IMR-90 (cell line): ENCODE measurements at regions not wholly inside any gene's neighbourhood (a gene's known extent, or its start where the extent isn't known, plus 50 kb on each side); places are given as distances from the start of the nearest gene placed in this dataset.

Source experiments
- ATAC-seq: fragments of 200-7000 bp; cut with Tn5 transposase; 2 replicates; pipeline ENCODE4 v1.9.1; 2020; ENCODE audit warnings: low read depth, mild to moderate bottlenecking, moderate library complexity
- BruUV-seq: library from RNA; stranded (reverse); fragments of 400-500 nt; replicated peaks from 2 replicates; lab custom pipeline; 2021; lab: Mats Ljungman, UMichigan
- CTCF ChIA-PET: fragments of 300-600 bp; formaldehyde crosslinking; extraction: SDS; loops from one replicate; lab custom pipeline; 2021; ENCODE audit warnings: antibody characterized with exemption; lab: Yijun Ruan, JAX
- POLR2A ChIA-PET: fragments of 300-600 bp; sonication (Branson Sonifier 250); formaldehyde crosslinking; loops from one replicate; lab custom pipeline; 2022; ENCODE audit warnings: antibody characterized with exemption; ENCODE audit not compliant: unreplicated experiment; lab: Charles Lee
- DNase-seq: peaks from one replicate; pipeline ENCODE4 v3.0.0; 2013
- H2AFZ ChIP-seq: replicated peaks from 2 replicates; pipeline ENCODE3; 2013; ENCODE audit warnings: low read length, mild to moderate bottlenecking; ENCODE audit not compliant: poor library complexity
- H2AK5ac ChIP-seq: 2 replicates; pipeline ENCODE4 v1.6.1; 2013; ENCODE audit warnings: low read depth, low read length, inconsistent platforms
- H2AK9ac ChIP-seq: replicated peaks from 2 replicates; pipeline ENCODE3; 2013; ENCODE audit warnings: mild to moderate bottlenecking, low read depth, low read length, moderate library complexity; ENCODE audit not compliant: poor library complexity
- H2BK120ac ChIP-seq: 2 replicates; pipeline ENCODE4 v1.6.1; 2013; ENCODE audit warnings: low read depth, low read length, inconsistent platforms
- H2BK15ac ChIP-seq: 3 replicates; pipeline ENCODE4 v1.6.1; 2013; ENCODE audit warnings: low read depth, low read length, inconsistent platforms
- H2BK20ac ChIP-seq: 2 replicates; pipeline ENCODE4 v1.6.1; 2013; ENCODE audit warnings: low read depth, mild to moderate bottlenecking, inconsistent platforms, low read length, moderate library complexity
- H2BK5ac ChIP-seq: 2 replicates; pipeline ENCODE4 v1.6.1; 2013; ENCODE audit warnings: mild to moderate bottlenecking, low read depth, low read length, inconsistent platforms; ENCODE audit not compliant: poor library complexity, severe bottlenecking
- H3K14ac ChIP-seq: replicated peaks from 2 replicates; pipeline ENCODE4 v1.6.1; 2013; ENCODE audit warnings: low read depth, low read length, inconsistent platforms
- H3K18ac ChIP-seq: 2 replicates; pipeline ENCODE4 v1.6.1; 2013; ENCODE audit warnings: low read depth, low read length, control low read depth
- H3K23ac ChIP-seq: 2 replicates; pipeline ENCODE4 v1.6.1; 2013; ENCODE audit warnings: low read depth, low read length, inconsistent platforms
- H3K27ac ChIP-seq: 2 replicates; pipeline ENCODE4 v1.5.1; 2013; ENCODE audit warnings: mild to moderate bottlenecking, control low read depth, low read length; ENCODE audit not compliant: insufficient read depth
- H3K27me3 ChIP-seq: 2 replicates; pipeline ENCODE4 v1.6.1; 2013; ENCODE audit warnings: low read length; ENCODE audit not compliant: control insufficient read depth, insufficient read depth
- H3K36me3 ChIP-seq: 2 replicates; pipeline ENCODE4 v1.6.1; 2013; ENCODE audit warnings: low read length, mixed read lengths; ENCODE audit not compliant: control insufficient read depth, insufficient read depth
- H3K4ac ChIP-seq: 2 replicates; pipeline ENCODE4 v1.6.1; 2013; ENCODE audit warnings: low read depth, low read length, inconsistent platforms
- H3K4me1 ChIP-seq: 2 replicates; pipeline ENCODE4 v1.6.1; 2013; ENCODE audit warnings: low read length, mixed read lengths; ENCODE audit not compliant: control insufficient read depth, insufficient read depth
- H3K4me2 ChIP-seq: 2 replicates; pipeline ENCODE4 v1.6.1; 2013; ENCODE audit warnings: low read depth, mild to moderate bottlenecking, control low read depth, low read length, moderate library complexity
- H3K4me3 ChIP-seq: 2 replicates; pipeline ENCODE4 v1.5.1; 2013; ENCODE audit warnings: low read depth, mild to moderate bottlenecking, control low read depth, low read length, moderate library complexity; ENCODE audit not compliant: insufficient read depth
- H3K56ac ChIP-seq: 2 replicates; pipeline ENCODE4 v1.6.1; 2013; ENCODE audit warnings: low read length, inconsistent platforms; ENCODE audit not compliant: insufficient read depth; ENCODE audit errors: extremely low read depth
- H3K79me1 ChIP-seq, 2 experiments: 2 replicates each; pipeline ENCODE4 v1.6.1; 2013; ENCODE audit warnings: low read length in 2 of 2, inconsistent platforms in 1 of 2, low read depth in 1 of 2
- H3K9ac ChIP-seq: 2 replicates; pipeline ENCODE4 v1.6.1; 2013; ENCODE audit warnings: low read depth, low read length, control low read depth
- H3K9me1 ChIP-seq: 2 replicates; pipeline ENCODE4 v1.6.1; 2013; ENCODE audit warnings: low read length, inconsistent platforms; ENCODE audit not compliant: insufficient read depth
- H3K9me3 ChIP-seq: 2 replicates; pipeline ENCODE4 v1.6.1; 2013; ENCODE audit warnings: low read length; ENCODE audit not compliant: control insufficient read depth, insufficient read depth
- H4K20me1 ChIP-seq: 2 replicates; pipeline ENCODE4 v1.6.1; 2013; ENCODE audit warnings: low read length, inconsistent platforms; ENCODE audit not compliant: insufficient read depth
- H4K5ac ChIP-seq: 2 replicates; pipeline ENCODE4 v1.6.1; 2013; ENCODE audit warnings: mild to moderate bottlenecking, low read depth, low read length, control low read depth
- H4K8ac ChIP-seq, 2 experiments: 2 replicates each; pipeline ENCODE4 v1.6.1; 2013; ENCODE audit warnings: low read depth in 2 of 2, low read length in 2 of 2, control low read depth in 1 of 2, inconsistent platforms in 1 of 2
- H4K91ac ChIP-seq: 2 replicates; pipeline ENCODE4 v1.6.1; 2013; ENCODE audit warnings: low read depth, low read length, inconsistent platforms; ENCODE audit not compliant: insufficient read depth
- BHLHE40 ChIP-seq: fragments of 150-350 bp; IDR thresholded peaks from 2 replicates; pipeline ENCODE4 v1.6.1; 2016; ENCODE audit warnings: mild to moderate bottlenecking, low read depth, low read length
- CHD1 ChIP-seq: IDR thresholded peaks from 2 replicates; pipeline ENCODE4 v1.6.1; 2012; ENCODE audit warnings: low read depth, low read length, improper control_type of control experiment
- CTCF ChIP-seq: conservative IDR thresholded peaks from 2 replicates; pipeline ENCODE4 v1.5.1; 2012; ENCODE audit warnings: mild to moderate bottlenecking, low read depth, low read length, improper control_type of control experiment
- ELK1 ChIP-seq: fragments of 150-350 bp; IDR thresholded peaks from 2 replicates; pipeline ENCODE4 v1.6.1; 2016; ENCODE audit warnings: low read depth, mild to moderate bottlenecking, low read length, moderate library complexity, borderline replicate concordance
- FOS ChIP-seq: fragments of 150-350 bp; IDR thresholded peaks from 2 replicates; pipeline ENCODE4 v1.6.1; 2016; ENCODE audit warnings: low read depth, low read length
- MAFK ChIP-seq: IDR thresholded peaks from 2 replicates; pipeline ENCODE4 v1.6.1; 2012; ENCODE audit warnings: low read depth, low read length, improper control_type of control experiment
- MAZ ChIP-seq: IDR thresholded peaks from 2 replicates; pipeline ENCODE4 v1.6.1; 2012; ENCODE audit warnings: low read depth, mild to moderate bottlenecking, low read length, improper control_type of control experiment, moderate library complexity, borderline replicate concordance
- MXI1 ChIP-seq: IDR thresholded peaks from 2 replicates; pipeline ENCODE4 v1.6.1; 2012; ENCODE audit warnings: low read depth, mild to moderate bottlenecking, low read length, moderate library complexity, borderline replicate concordance
- NFE2L2 ChIP-seq: fragments of 150-350 bp; IDR thresholded peaks from 2 replicates; pipeline ENCODE4 v1.6.1; 2016; ENCODE audit warnings: low read depth, mild to moderate bottlenecking, low read length
- POLR2A ChIP-seq: IDR thresholded peaks from 2 replicates; pipeline ENCODE4 v1.6.1; 2012; ENCODE audit warnings: mild to moderate bottlenecking, low read depth, low read length
- RAD21 ChIP-seq: IDR thresholded peaks from 2 replicates; pipeline ENCODE4 v1.6.1; 2012; ENCODE audit warnings: low read length, improper control_type of control experiment
- RCOR1 ChIP-seq: IDR thresholded peaks from 2 replicates; pipeline ENCODE4 v1.6.1; 2012; ENCODE audit warnings: mild to moderate bottlenecking, low read length, improper control_type of control experiment; ENCODE audit not compliant: insufficient replicate concordance
- SMC3 ChIP-seq: fragments of 150-350 bp; IDR thresholded peaks from 2 replicates; pipeline ENCODE4 v1.6.1; 2016; ENCODE audit warnings: low read depth, mild to moderate bottlenecking, antibody characterized with exemption, low read length, moderate library complexity
- USF2 ChIP-seq: fragments of 150-350 bp; IDR thresholded peaks from 2 replicates; pipeline ENCODE4 v1.6.1; 2017; ENCODE audit warnings: mild to moderate bottlenecking, antibody characterized with exemption, low read length, low read depth
- WGBS, 2 experiments: methylation state at CpG; one replicate each; pipeline versions ENCODE4 v1.1.5 to v1.1.7; 2013; ENCODE audit warnings: missing lambda C conversion rate in 2 of 2; ENCODE audit not compliant: insufficient read length in 1 of 2; ENCODE audit errors: extremely low coverage in 2 of 2; 5-methylcytosine and 5-hydroxymethylcytosine counted together
- dilution Hi-C: fragments of 300-500 bp; cut with HindIII; formaldehyde crosslinking; loops from one replicate; pipeline ENCODE4 v1.14.3; 2018; ENCODE audit warnings: low sequenced_read_pairs; ENCODE audit not compliant: unreplicated experiment
- in situ Hi-C: fragments of 300-500 bp; cut with MboI; formaldehyde crosslinking; loops from 3 replicates; pipeline ENCODE4 v1.14.3; 2019; ENCODE audit warnings: low sequenced_read_pairs, inconsistent platforms, mixed read lengths
- intact Hi-C: fragments of 100-400 bp; cut with micrococcal nuclease; formaldehyde crosslinking; loops from 2 replicates; pipeline ENCODE4 v1.10.0; 2022

GRCh38 chr21:16534408-16535101 lies 804.8 kb downstream of the USP25 start:
- H3K4ac ChIP-seq, result 0 out of 2 replicates have a peak overlapping the region, but pooled peaks have one; percentile 3
- H2BK15ac ChIP-seq, result no peak overlapping the region
- 0 out of 2 replicates have a peak, but pooled peaks cover 3% of the 10 kb centered on the region for H3K9me1 ChIP-seq
- H3K36me3 ChIP-seq, result no peaks in the 10 kb centered on the region
- H3K4me1 ChIP-seq, result peaks cover 3% of the 10 kb centered on the region; the same call in 1 of the 2 replicates
- ATAC-seq (no peak), DNase-seq (peak; percentile 32)
- no peak overlapping the region for H3K27ac ChIP-seq
- POLR2A ChIA-PET, result no interaction called here
- peak overlapping the region; percentile 77 for H3K18ac ChIP-seq
- H2AFZ ChIP-seq, result peak overlapping the region; percentile 67
- H4K5ac ChIP-seq, result peak overlapping the region; percentile 13; the same call in 1 of the 2 replicates
- peak overlapping the region; percentile 60; the same call in 1 of the 2 replicates for H3K14ac ChIP-seq
- intact Hi-C loops (loop anchor here (5.0 kb wide), 2 partner anchors 38 to 53 kb away; no protein-coding TSS in a partner anchor), in situ Hi-C loops (no loop called here), dilution Hi-C loops (no loop called here)
- BruUV-seq, result no TSS peak
- peak overlapping the region; percentile 43 for H2BK20ac ChIP-seq
- no peak overlapping the region for H4K91ac ChIP-seq
- no peaks in the 10 kb centered on the region for H3K9me3 ChIP-seq
- H2AK5ac ChIP-seq, result 0 out of 2 replicates have a peak overlapping the region, but pooled peaks have one; percentile 20
- no peak overlapping the region for H3K9ac ChIP-seq
- 6% methylated on average over 3 of the region's 11 CpGs; no CpG with 5 or more reads in 1 of the 2 experiments for WGBS, 2 experiments
- no peaks in the 10 kb centered on the region for H3K27me3 ChIP-seq
- H4K8ac ChIP-seq, result peak overlapping the region in 1 of 2 experiments; percentile 37; a peak in 1 of 4 replicates
- no peaks in the 10 kb centered on the region for H4K20me1 ChIP-seq
- H3K4me3 ChIP-seq, result peak overlapping the region; percentile 32
- 0 out of 2 replicates have a peak overlapping the region, but pooled peaks have one; percentile 13 for H3K23ac ChIP-seq
- no peak overlapping the region for H2AK9ac ChIP-seq
- H2BK120ac ChIP-seq, result no peak overlapping the region; the same call in 1 of the 2 replicates
- H3K56ac ChIP-seq, result no peak overlapping the region
- CTCF ChIA-PET, result interaction anchor here (0.6 kb wide), 1 partner anchor 77 kb away, joined by 3 read pairs; no protein-coding TSS in a partner anchor
- peak overlapping the region; percentile 93 for H3K4me2 ChIP-seq
- H2BK5ac ChIP-seq, result no peak overlapping the region
- no peaks in the 10 kb centered on the region for H3K79me1 ChIP-seq
- no peak for TF ChIP-seq MAFK
- TF ChIP-seq ELK1, result no peak
- TF ChIP-seq BHLHE40, result no peak
- TF ChIP-seq POLR2A, result no peak
- TF ChIP-seq FOS, result no peak
- no peak for TF ChIP-seq NFE2L2
- TF ChIP-seq CTCF, result no peak
- TF ChIP-seq SMC3, result no peak
- TF ChIP-seq RCOR1, result no peak
- no peak for TF ChIP-seq CHD1
- no peak for TF ChIP-seq MXI1
- TF ChIP-seq RAD21, result no peak
- TF ChIP-seq USF2, result no peak
- no peak for TF ChIP-seq MAZ
